Keratinocyte (primary cell): ENCODE measurements at regions not wholly inside any gene's neighbourhood (a gene's known extent, or its start where the extent isn't known, plus 50 kb on each side); places are given as distances from the start of the nearest gene placed in this dataset.

Experiments used
- DNase-seq: peaks from one replicate; pipeline ENCODE4 v3.0.0-alpha.2; 2011; ENCODE audit warnings: low read depth, missing footprints, low spot score
- FAIRE-seq: peaks from 2 replicates; lab custom pipeline; 2011; peaks lifted over from hg19 to GRCh38; lab: Jason Lieb, UNC
- H2AFZ ChIP-seq: 2 replicates; pipeline ENCODE4 v1.6.0; 2012; ENCODE audit warnings: low read length, control low read depth, inconsistent platforms; ENCODE audit not compliant: control insufficient read depth
- H3K27ac ChIP-seq: 2 replicates; pipeline ENCODE4 v1.5.1; 2011; ENCODE audit warnings: low read length; ENCODE audit not compliant: control insufficient read depth, insufficient read depth
- H3K27me3 ChIP-seq: 3 replicates; pipeline ENCODE4 v1.6.0; 2011; ENCODE audit warnings: low read length; ENCODE audit not compliant: control insufficient read depth, insufficient read depth; ENCODE audit errors: extremely low read depth
- H3K36me3 ChIP-seq, 2 experiments: 2 replicates in 1 of 2; 3 replicates in 1 of 2; pipeline ENCODE4 v1.5.1; 2011; ENCODE audit warnings: low read length in 2 of 2, mild to moderate bottlenecking in 1 of 2; ENCODE audit not compliant: control insufficient read depth in 2 of 2, insufficient read depth in 2 of 2; ENCODE audit errors: extremely low read depth in 1 of 2
- H3K4me1 ChIP-seq: 3 replicates; pipeline ENCODE4 v1.5.1; 2011; ENCODE audit warnings: low read length; ENCODE audit not compliant: control insufficient read depth, insufficient read depth; ENCODE audit errors: extremely low read depth
- H3K4me2 ChIP-seq: 3 replicates; pipeline ENCODE4 v1.6.0; 2011; ENCODE audit warnings: low read depth, low read length; ENCODE audit not compliant: control insufficient read depth, insufficient read depth; ENCODE audit errors: extremely low read depth
- H3K4me3 ChIP-seq, 3 experiments: fragments of 200-600 bp in 1 of 3; sonication (generic) in 1 of 3; 2 replicates in 2 of 3; 3 replicates in 1 of 3; pipeline ENCODE4 v1.5.1; 2011 to 2016; ENCODE audit warnings: low read length in 3 of 3, mild to moderate bottlenecking in 3 of 3, control low read depth in 2 of 3, inconsistent platforms in 1 of 3, low read depth in 1 of 3, mixed read lengths in 1 of 3, mixed run types in 1 of 3, moderate library complexity in 1 of 3; ENCODE audit not compliant: control insufficient read depth in 2 of 3, insufficient read depth in 2 of 3; ENCODE audit errors: extremely low read depth in 1 of 3
- H3K79me2 ChIP-seq: 2 replicates; pipeline ENCODE4 v1.6.0; 2012; ENCODE audit warnings: low read length; ENCODE audit not compliant: control insufficient read depth, insufficient read depth
- H3K9ac ChIP-seq: 3 replicates; pipeline ENCODE4 v1.6.0; 2011; ENCODE audit warnings: low read length; ENCODE audit not compliant: control insufficient read depth, insufficient read depth; ENCODE audit errors: extremely low read depth
- H3K9me1 ChIP-seq: 3 replicates; pipeline ENCODE4 v1.6.0; 2011; ENCODE audit warnings: low read length; ENCODE audit not compliant: control insufficient read depth, insufficient read depth; ENCODE audit errors: extremely low read depth
- H3K9me3 ChIP-seq: 2 replicates; pipeline ENCODE4 v1.5.1; 2012; ENCODE audit warnings: low read depth, low read length; ENCODE audit not compliant: control insufficient read depth
- H4K20me1 ChIP-seq: 3 replicates; pipeline ENCODE4 v1.6.0; 2011; ENCODE audit warnings: low read length; ENCODE audit not compliant: control insufficient read depth, insufficient read depth; ENCODE audit errors: extremely low read depth
- CTCF ChIP-seq, 3 experiments: IDR thresholded peaks in 1 of 3; conservative IDR thresholded peaks in 1 of 3; optimal IDR thresholded peaks in 1 of 3; 2 replicates in 2 of 3; 3 replicates in 1 of 3; pipeline versions ENCODE3 to v1.5.1; 2011; ENCODE audit warnings: low read length in 3 of 3, mild to moderate bottlenecking in 3 of 3, moderate library complexity in 2 of 3, control low read depth in 1 of 3, inconsistent platforms in 1 of 3; ENCODE audit not compliant: insufficient read depth in 2 of 3; ENCODE audit errors: extremely low read depth in 1 of 3
- EZH2 ChIP-seq: IDR thresholded peaks from one replicate; pipeline ENCODE4 v1.6.1; 2012; ENCODE audit warnings: inconsistent platforms, mild to moderate bottlenecking, low read length, moderate library complexity
- dilution Hi-C: fragments of 300-500 bp; cut with MboI; formaldehyde crosslinking; loops from one replicate; pipeline ENCODE4 v1.7.0; 2020; ENCODE audit warnings: low sequenced_read_pairs; ENCODE audit not compliant: extremely low pct_ligation_motif_present

DNA sequence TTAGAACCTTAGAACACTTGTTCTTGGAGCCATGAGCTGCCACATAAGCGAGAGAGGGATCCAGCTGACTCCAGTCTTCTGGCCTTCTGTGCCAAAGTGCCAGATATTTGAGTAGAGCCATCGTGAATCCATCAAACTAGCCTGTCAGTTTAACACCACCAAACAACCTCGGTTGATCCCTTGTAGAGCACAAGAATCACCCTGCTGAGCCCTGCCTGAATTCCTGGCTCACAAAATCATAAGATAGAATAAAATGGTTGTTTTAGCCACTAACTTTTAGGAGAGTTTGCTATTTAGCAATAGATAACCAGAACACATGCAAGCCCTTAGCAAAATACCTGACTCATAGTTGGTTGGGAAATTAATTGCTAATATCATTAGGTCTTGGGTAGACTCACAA, 407.6 kb upstream of the PROK2 start:
- no peak overlapping the region for H2AFZ ChIP-seq

DNA sequence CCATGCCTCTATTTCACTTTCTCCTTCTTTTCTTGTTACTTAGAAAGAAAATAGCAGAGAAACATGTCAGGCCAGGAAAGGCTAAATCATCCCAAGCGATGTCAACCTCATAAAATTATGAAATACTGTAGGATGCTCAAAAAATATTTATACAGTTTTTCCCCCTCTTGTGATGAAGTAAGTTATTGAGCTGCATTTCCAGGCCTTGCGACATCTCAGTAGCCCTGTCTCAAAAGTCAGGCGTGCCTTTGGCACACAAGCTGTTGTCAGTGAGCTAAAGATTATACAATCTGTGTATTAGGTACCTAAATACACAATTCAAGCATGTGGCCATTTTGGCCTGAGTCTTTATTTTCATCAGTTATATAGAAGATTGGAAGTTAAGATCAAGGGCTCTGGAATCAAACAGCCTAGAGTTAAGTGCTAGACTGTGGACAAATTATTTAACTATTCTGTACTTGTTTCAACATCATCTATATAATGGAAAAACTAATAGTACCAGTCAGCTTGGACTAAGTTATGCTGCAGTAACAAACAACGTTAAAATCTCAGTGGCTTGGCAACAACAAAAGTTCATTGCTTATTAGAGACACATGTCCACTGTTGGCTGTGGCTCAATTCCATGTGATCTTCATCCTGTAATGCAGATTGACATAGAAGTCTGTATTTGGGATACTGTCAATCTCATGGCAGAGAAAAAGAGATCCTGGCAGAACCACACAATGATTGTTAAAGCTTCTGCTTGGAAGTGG, 406.4 kb upstream of the PROK2 start:
- dilution Hi-C loops: no loop called here
- TF ChIP-seq CTCF (optimal IDR thresholded peaks at IDR 0.05 in 1 of 3, IDR thresholded peaks at IDR 0.05 in 1 of 3, conservative IDR thresholded peaks at IDR 0.05 in 1 of 3; ENCODE audit: extremely low read depth in 1 of 3, insufficient read depth in 2 of 3, low read length in 3 of 3) (no peak), EZH2 (no peak)
- Histone ChIP-seq H3K9me1 (no peaks in the 10 kb centered on the region), H4K20me1 (no peaks in the 10 kb centered on the region), H3K27me3 (no peaks in the 10 kb centered on the region), H2AFZ (no peak overlapping the region), H3K4me1 (peaks cover 4% of the 10 kb centered on the region), H3K27ac (no peak overlapping the region), H3K4me2 (no peak overlapping the region), H3K4me3 (no peak overlapping the region), H3K36me3 (no peaks in the 10 kb centered on the region), H3K79me2 (no peaks in the 10 kb centered on the region), H3K9ac (no peak overlapping the region), H3K9me3 (no peaks in the 10 kb centered on the region)
- no peak for FAIRE-seq
- DNase-seq: no peak

More for the DNA sequence above, 407.6 kb upstream of the PROK2 start:
- Histone ChIP-seq H3K79me2 (no peaks in the 10 kb centered on the region), H4K20me1 (no peaks in the 10 kb centered on the region), H3K4me1 (no peaks in the 10 kb centered on the region), H3K4me3 (no peak overlapping the region), H3K4me2 (no peak overlapping the region), H3K9me3 (no peaks in the 10 kb centered on the region), H3K27ac (no peak overlapping the region), H3K27me3 (peaks cover 4% of the 10 kb centered on the region), H3K36me3 (no peaks in the 10 kb centered on the region), H3K9me1 (no peaks in the 10 kb centered on the region), H3K9ac (no peak overlapping the region)
- TF ChIP-seq EZH2 (no peak), CTCF (optimal IDR thresholded peaks at IDR 0.05 in 1 of 3, IDR thresholded peaks at IDR 0.05 in 1 of 3, conservative IDR thresholded peaks at IDR 0.05 in 1 of 3; ENCODE audit: extremely low read depth in 1 of 3, insufficient read depth in 2 of 3, low read length in 3 of 3) (no peak)
- DNase-seq (no peak), FAIRE-seq (no peak)
- dilution Hi-C loops: no loop called here
